ENCODE measurements at regions not wholly inside any gene's neighbourhood (a gene's known extent, or its start where the extent isn't known, plus 50 kb on each side); places are given as distances from the start of the nearest gene placed in this dataset.

GRCh38 chr11:130526846-130527245, 78.4 kb downstream of the ADAMTS15 start:
- Histone ChIP-seq H3K27ac (no peak overlapping the region), H3K4me3 (no peak overlapping the region), H3K9me3 (no peaks in the 10 kb centered on the region), H3K4me1 (peaks cover 0 to 15% (median 11%) of the 10 kb centered on the region in 3 donors), H3K27me3 (no peaks in the 10 kb centered on the region), H3K36me3 (no peaks in the 10 kb centered on the region)
- 100% methylated on average over 2 to 3 of the region's 3 CpGs for WGBS, 2 donors (ENCODE audit: low coverage in 1 of 2)
- ATAC-seq = no peak
- no peak for TF ChIP-seq CTCF (IDR thresholded peaks at IDR 0.05)
- no peak for TF ChIP-seq POLR2AphosphoS5 (IDR thresholded peaks at IDR 0.05)
- no peak for TF ChIP-seq EP300 (IDR thresholded peaks at IDR 0.05)
- no peak for TF ChIP-seq POLR2A (IDR thresholded peaks at IDR 0.05)

GRCh38 chr11:130527636-130528297, 79.3 kb downstream of the ADAMTS15 start:
- 73 to 80% methylated on average over 1 to 2 of the region's 5 CpGs for WGBS, 2 donors (ENCODE audit: low coverage in 1 of 2)

GRCh38 chr11:130528298-130529261, 80.1 kb downstream of the ADAMTS15 start:
- Histone ChIP-seq H3K9me3 (no peaks in the 10 kb centered on the region), H3K36me3 (no peaks in the 10 kb centered on the region), H3K27ac (no peak overlapping the region), H3K4me3 (no peak overlapping the region), H3K4me1 (no peaks in the 10 kb centered on the region), H3K27me3 (no peaks in the 10 kb centered on the region)
- WGBS, 2 donors (ENCODE audit: low coverage in 1 of 2) = 84 to 85% methylated on average over 7 to 14 of the region's 16 CpGs
- no peak for ATAC-seq
- TF ChIP-seq EP300 (IDR thresholded peaks at IDR 0.05) (no peak), POLR2A (IDR thresholded peaks at IDR 0.05) (no peak), CTCF (IDR thresholded peaks at IDR 0.05) (no peak), POLR2AphosphoS5 (IDR thresholded peaks at IDR 0.05) (no peak)

More at GRCh38 chr11:130527636-130528297, 79.3 kb downstream of the ADAMTS15 start:
- H3K4me1 ChIP-seq = peaks cover 0 to 6% (median 2%) of the 10 kb centered on the region in 3 donors
- no peak for TF ChIP-seq POLR2A (IDR thresholded peaks at IDR 0.05)
- no peak for TF ChIP-seq CTCF (IDR thresholded peaks at IDR 0.05)
- TF ChIP-seq POLR2AphosphoS5 (IDR thresholded peaks at IDR 0.05) = no peak
- TF ChIP-seq EP300 (IDR thresholded peaks at IDR 0.05) = no peak
- no peaks in the 10 kb centered on the region for H3K27me3 ChIP-seq
- no peak overlapping the region for H3K4me3 ChIP-seq
- H3K36me3 ChIP-seq = no peaks in the 10 kb centered on the region
- H3K9me3 ChIP-seq = no peaks in the 10 kb centered on the region
- no peak for ATAC-seq
- no peak overlapping the region for H3K27ac ChIP-seq

- Histone ChIP-seq H3K36me3 (no peaks in the 10 kb centered on the region), H3K4me1 (no peaks in the 10 kb centered on the region), H3K4me3 (no peak overlapping the region), H3K27me3 (no peaks in the 10 kb centered on the region), H3K9me3 (no peaks in the 10 kb centered on the region), H3K27ac (no peak overlapping the region)
- 83 to 96% methylated on average over 1 to 5 of the region's 5 CpGs for WGBS, 2 donors (ENCODE audit: low coverage in 1 of 2)
- ATAC-seq = no peak
- no peak for TF ChIP-seq EP300 (IDR thresholded peaks at IDR 0.05)
- no peak for TF ChIP-seq CTCF (IDR thresholded peaks at IDR 0.05)
- TF ChIP-seq POLR2AphosphoS5 (IDR thresholded peaks at IDR 0.05) = no peak
- TF ChIP-seq POLR2A (IDR thresholded peaks at IDR 0.05) = no peak
These were observed 80.9 kb downstream of the ADAMTS15 start for GRCh38 chr11:130529366-130529765.
